ENCODE measurements at regions not wholly inside any gene's neighbourhood (a gene's known extent, or its start where the extent isn't known, plus 50 kb on each side); places are given as distances from the start of the nearest gene placed in this dataset.
"Not testable (repeated sequence)": the region's sequence is repeated elsewhere in the genome, so short reads cannot be mapped to it uniquely, and the experiment has no call there.

GRCh38 chr17:43314611-43315011 is 80.8 kb upstream of the RNU2-1 start:
- no peak overlapping the region for H3K4me3 ChIP-seq (ENCODE audit: low read depth, low read length)
- H2AFZ ChIP-seq (ENCODE audit: low read length, unreplicated experiment) = no peak overlapping the region
- no peak overlapping the region for H3K27ac ChIP-seq (ENCODE audit: low read depth, low read length)
- H3K79me2 ChIP-seq (ENCODE audit: control insufficient read depth, insufficient read depth, low read length, unreplicated experiment) = no peaks in the 10 kb centered on the region
- no peaks in the 10 kb centered on the region for H3K36me3 ChIP-seq (ENCODE audit: insufficient read depth, low read length)
- no peaks in the 10 kb centered on the region for H3K27me3 ChIP-seq (ENCODE audit: insufficient read depth, low read length)
- H3K4me1 ChIP-seq (ENCODE audit: control insufficient read depth, insufficient read depth, low read length, unreplicated experiment) = no peaks in the 10 kb centered on the region

GRCh38 chr17:43312011-43312410 is 78.2 kb upstream of the RNU2-1 start:
- no peaks in the 10 kb centered on the region for H3K79me2 ChIP-seq (ENCODE audit: control insufficient read depth, insufficient read depth, low read length, unreplicated experiment)
- no peaks in the 10 kb centered on the region for H3K36me3 ChIP-seq (ENCODE audit: insufficient read depth, low read length)
- no peak overlapping the region for H3K27ac ChIP-seq (ENCODE audit: low read depth, low read length)
- H3K4me1 ChIP-seq (ENCODE audit: control insufficient read depth, insufficient read depth, low read length, unreplicated experiment) = no peaks in the 10 kb centered on the region
- H2AFZ ChIP-seq (ENCODE audit: low read length, unreplicated experiment) = no peak overlapping the region
- H3K27me3 ChIP-seq (ENCODE audit: insufficient read depth, low read length) = no peaks in the 10 kb centered on the region
- H3K4me3 ChIP-seq (ENCODE audit: low read depth, low read length) = no peak overlapping the region

DNA sequence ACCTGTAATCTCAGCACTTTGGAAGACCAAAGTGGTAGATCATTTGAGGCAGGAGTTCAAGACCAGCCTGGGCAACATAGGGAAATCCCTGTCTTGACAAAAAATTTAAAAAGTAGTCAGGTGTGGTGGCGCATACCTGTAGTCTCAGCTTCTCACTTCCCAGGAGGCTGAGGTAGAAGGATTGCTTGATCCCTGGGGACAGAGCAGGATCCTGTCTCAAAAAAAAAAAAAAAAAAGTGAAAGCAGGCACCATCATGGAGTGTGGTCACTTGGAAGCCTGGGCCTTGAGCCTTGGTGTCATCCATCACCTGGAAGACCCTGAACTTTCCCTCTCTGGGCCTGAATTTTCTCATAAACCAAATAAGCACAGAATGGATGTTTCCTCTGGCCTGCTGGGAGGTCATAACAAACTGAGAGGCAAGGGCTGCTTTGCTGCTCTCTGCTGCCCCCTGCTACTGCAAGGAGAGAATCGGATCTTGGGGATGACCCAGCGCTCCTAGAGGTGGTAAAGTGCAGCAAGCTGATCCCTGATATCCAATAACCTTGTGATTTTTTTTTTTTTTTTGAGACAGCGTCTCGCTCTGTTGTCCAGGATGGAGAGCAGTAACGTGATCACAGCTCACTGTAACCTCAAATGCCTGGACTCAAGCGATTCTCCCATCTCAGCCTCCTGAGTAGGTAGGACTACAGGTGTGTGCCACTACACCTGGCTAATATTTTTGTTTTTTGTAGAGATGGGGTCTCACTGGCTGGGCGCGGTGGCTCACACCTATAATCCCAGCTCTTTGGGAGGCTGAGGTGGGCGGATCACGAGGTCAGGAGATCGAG is 75.9 kb upstream of the RNU2-1 start:
- H3K36me3 ChIP-seq (ENCODE audit: insufficient read depth, low read length) = no peaks in the 10 kb centered on the region
- no peak overlapping the region for H3K27ac ChIP-seq (ENCODE audit: low read depth, low read length)
- no peaks in the 10 kb centered on the region for H3K27me3 ChIP-seq (ENCODE audit: insufficient read depth, low read length)
- no peak overlapping the region for H3K4me3 ChIP-seq (ENCODE audit: low read depth, low read length)
- H3K79me2 ChIP-seq (ENCODE audit: control insufficient read depth, insufficient read depth, low read length, unreplicated experiment) = no peaks in the 10 kb centered on the region
- H3K4me1 ChIP-seq (ENCODE audit: control insufficient read depth, insufficient read depth, low read length, unreplicated experiment) = no peaks in the 10 kb centered on the region
- H2AFZ ChIP-seq (ENCODE audit: low read length, unreplicated experiment) = no peak overlapping the region

GRCh38 chr17:43308999-43309398 is 75.2 kb upstream of the RNU2-1 start:
- Histone ChIP-seq H3K4me1 (ENCODE audit: control insufficient read depth, insufficient read depth, low read length, unreplicated experiment) (no peaks in the 10 kb centered on the region), H3K27me3 (ENCODE audit: insufficient read depth, low read length) (no peaks in the 10 kb centered on the region), H2AFZ (ENCODE audit: low read length, unreplicated experiment) (no peak overlapping the region), H3K4me3 (ENCODE audit: low read depth, low read length) (no peak overlapping the region), H3K27ac (ENCODE audit: low read depth, low read length) (no peak overlapping the region), H3K36me3 (ENCODE audit: insufficient read depth, low read length) (no peaks in the 10 kb centered on the region), H3K79me2 (ENCODE audit: control insufficient read depth, insufficient read depth, low read length, unreplicated experiment) (no peaks in the 10 kb centered on the region)

- H3K4me3 ChIP-seq (ENCODE audit: low read depth, low read length); H3K27me3 ChIP-seq (ENCODE audit: insufficient read depth, low read length); H3K79me2 ChIP-seq (ENCODE audit: control insufficient read depth, insufficient read depth, low read length, unreplicated experiment); H3K27ac ChIP-seq (ENCODE audit: low read depth, low read length); H3K36me3 ChIP-seq (ENCODE audit: insufficient read depth, low read length); H2AFZ ChIP-seq (ENCODE audit: low read length, unreplicated experiment); H3K4me1 ChIP-seq (ENCODE audit: control insufficient read depth, insufficient read depth, low read length, unreplicated experiment): not testable (repeated sequence)
Measured at GRCh38 chr17:43304792-43305191, 71.0 kb upstream of the RNU2-1 start.

DNA sequence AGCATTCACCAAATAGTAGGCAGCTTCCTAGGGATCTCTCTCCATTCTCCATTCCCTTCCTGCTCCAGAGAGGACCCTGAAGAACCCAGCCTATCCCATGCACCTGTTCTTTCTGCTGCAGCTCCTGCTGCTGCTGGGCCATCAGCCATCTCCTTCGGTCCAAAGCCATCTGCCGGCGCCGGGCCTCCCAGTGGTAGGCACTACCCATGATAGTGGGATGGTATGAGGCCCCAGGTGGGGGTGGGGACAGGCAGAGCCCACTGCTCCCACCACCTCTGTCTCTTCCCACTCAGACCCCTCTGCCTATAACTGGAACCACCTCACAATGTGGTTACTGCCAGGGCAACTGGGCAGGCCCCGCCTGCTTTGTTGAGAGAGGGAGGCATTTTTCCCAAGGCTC is 69.3 kb upstream of the RNU2-1 start:
- not testable (repeated sequence) for H3K4me3 ChIP-seq (ENCODE audit: low read depth, low read length); H3K27me3 ChIP-seq (ENCODE audit: insufficient read depth, low read length); H3K27ac ChIP-seq (ENCODE audit: low read depth, low read length); H3K79me2 ChIP-seq (ENCODE audit: control insufficient read depth, insufficient read depth, low read length, unreplicated experiment); H3K4me1 ChIP-seq (ENCODE audit: control insufficient read depth, insufficient read depth, low read length, unreplicated experiment); H2AFZ ChIP-seq (ENCODE audit: low read length, unreplicated experiment); H3K36me3 ChIP-seq (ENCODE audit: insufficient read depth, low read length)

GRCh38 chr17:43299300-43300076 is 65.7 kb upstream of the RNU2-1 start:
- not testable (repeated sequence) for H3K36me3 ChIP-seq (ENCODE audit: insufficient read depth, low read length); H3K79me2 ChIP-seq (ENCODE audit: control insufficient read depth, insufficient read depth, low read length, unreplicated experiment)

DNA sequence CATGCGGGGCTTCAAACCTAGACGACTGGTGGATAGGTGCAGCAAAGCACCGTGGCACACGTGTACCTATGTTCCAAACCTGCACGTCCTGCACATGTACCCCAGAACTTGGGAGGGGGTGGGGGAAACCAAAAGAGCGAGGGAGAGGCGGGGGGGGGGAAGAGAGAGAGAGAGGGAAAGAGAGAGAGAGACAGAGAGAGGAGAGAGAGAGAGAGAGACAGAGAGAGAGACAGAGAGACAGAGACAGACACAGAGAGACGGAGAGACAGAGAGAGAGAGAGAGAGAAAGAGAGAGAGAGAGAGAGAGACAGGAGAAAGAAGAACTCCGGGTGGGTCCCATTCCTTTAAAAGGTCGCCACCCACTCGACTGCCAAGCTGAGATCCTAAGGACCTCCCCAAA is 55.9 kb upstream of the RNU2-1 start:
- H3K36me3 ChIP-seq (ENCODE audit: insufficient read depth, low read length); H3K27ac ChIP-seq (ENCODE audit: low read depth, low read length); H3K4me3 ChIP-seq (ENCODE audit: low read depth, low read length); H3K4me1 ChIP-seq (ENCODE audit: control insufficient read depth, insufficient read depth, low read length, unreplicated experiment); H3K27me3 ChIP-seq (ENCODE audit: insufficient read depth, low read length); H3K79me2 ChIP-seq (ENCODE audit: control insufficient read depth, insufficient read depth, low read length, unreplicated experiment); H2AFZ ChIP-seq (ENCODE audit: low read length, unreplicated experiment): not testable (repeated sequence)

More at GRCh38 chr17:43299300-43300076, 65.7 kb upstream of the RNU2-1 start:
- not testable (repeated sequence) for H3K4me1 ChIP-seq (ENCODE audit: control insufficient read depth, insufficient read depth, low read length, unreplicated experiment); H3K4me3 ChIP-seq (ENCODE audit: low read depth, low read length); H3K27ac ChIP-seq (ENCODE audit: low read depth, low read length); H3K27me3 ChIP-seq (ENCODE audit: insufficient read depth, low read length); H2AFZ ChIP-seq (ENCODE audit: low read length, unreplicated experiment)

- not testable (repeated sequence) for H3K4me3 ChIP-seq (ENCODE audit: low read depth, low read length)
Measured at GRCh38 chr17:43283606-43284005, 49.8 kb upstream of the RNU2-1 start.

More at GRCh38 chr17:43283606-43284005, 49.8 kb upstream of the RNU2-1 start:
- not testable (repeated sequence) for H3K36me3 ChIP-seq (ENCODE audit: insufficient read depth, low read length); H2AFZ ChIP-seq (ENCODE audit: low read length, unreplicated experiment); H3K27ac ChIP-seq (ENCODE audit: low read depth, low read length); H3K79me2 ChIP-seq (ENCODE audit: control insufficient read depth, insufficient read depth, low read length, unreplicated experiment); H3K27me3 ChIP-seq (ENCODE audit: insufficient read depth, low read length); H3K4me1 ChIP-seq (ENCODE audit: control insufficient read depth, insufficient read depth, low read length, unreplicated experiment)
